ENCODE measurements at regions not wholly inside any gene's neighbourhood (a gene's known extent, or its start where the extent isn't known, plus 50 kb on each side); places are given as distances from the start of the nearest gene placed in this dataset.
"Not testable (repeated sequence)": the region's sequence is repeated elsewhere in the genome, so short reads cannot be mapped to it uniquely, and the experiment has no call there.

GRCh38 chr5:6110441-6111005 lies 267.8 kb downstream of the MED10 start:
- DNase-seq (ENCODE audit: low read depth in 2 of 2), result no peak

DNA sequence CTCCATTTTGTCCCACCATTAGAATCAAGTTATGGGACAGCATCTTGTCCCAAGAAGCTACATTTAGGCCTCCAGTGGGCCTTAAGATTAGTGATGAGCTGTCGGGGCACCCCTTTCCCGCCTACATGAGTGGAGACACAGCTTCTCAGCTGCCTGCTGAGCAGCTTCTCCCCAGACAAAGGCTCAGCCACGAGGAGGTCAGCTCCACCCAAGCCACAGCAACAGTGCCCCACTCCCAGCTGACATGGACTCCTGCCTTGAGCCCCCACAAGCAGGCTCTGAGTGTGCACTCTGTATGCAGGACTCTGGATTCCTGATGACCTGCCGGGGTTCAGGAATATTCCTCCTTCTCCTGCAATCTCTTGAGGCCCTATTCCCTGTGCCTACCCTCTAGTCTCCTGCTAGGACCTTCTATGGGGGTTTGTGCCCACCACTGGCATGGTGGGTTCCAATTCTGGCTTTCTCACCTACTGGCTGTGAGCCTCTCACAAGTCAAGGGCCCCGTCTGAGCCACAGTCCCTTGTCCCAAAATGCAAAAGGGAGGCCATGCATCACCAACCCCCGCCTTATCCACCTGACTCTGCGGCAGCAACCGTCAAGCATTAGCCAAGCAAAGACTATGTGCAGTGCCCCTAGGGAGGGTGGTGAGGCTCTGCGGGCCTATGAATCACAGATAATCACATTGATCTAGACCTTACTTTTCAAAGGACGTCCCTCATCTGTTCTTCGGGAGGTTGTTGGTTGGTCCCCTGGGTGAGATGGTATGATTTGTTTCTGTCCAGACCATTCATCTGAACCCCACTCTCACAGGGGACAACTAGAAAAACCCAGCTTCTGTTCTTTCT lies 269.1 kb downstream of the MED10 start:
- DNase-seq (ENCODE audit: low read depth in 2 of 2), result no peak

- DNase-seq (ENCODE audit: low read depth in 2 of 2), result no peak
Observed at GRCh38 chr5:6108540-6108848, 269.9 kb downstream of the MED10 start.

DNA sequence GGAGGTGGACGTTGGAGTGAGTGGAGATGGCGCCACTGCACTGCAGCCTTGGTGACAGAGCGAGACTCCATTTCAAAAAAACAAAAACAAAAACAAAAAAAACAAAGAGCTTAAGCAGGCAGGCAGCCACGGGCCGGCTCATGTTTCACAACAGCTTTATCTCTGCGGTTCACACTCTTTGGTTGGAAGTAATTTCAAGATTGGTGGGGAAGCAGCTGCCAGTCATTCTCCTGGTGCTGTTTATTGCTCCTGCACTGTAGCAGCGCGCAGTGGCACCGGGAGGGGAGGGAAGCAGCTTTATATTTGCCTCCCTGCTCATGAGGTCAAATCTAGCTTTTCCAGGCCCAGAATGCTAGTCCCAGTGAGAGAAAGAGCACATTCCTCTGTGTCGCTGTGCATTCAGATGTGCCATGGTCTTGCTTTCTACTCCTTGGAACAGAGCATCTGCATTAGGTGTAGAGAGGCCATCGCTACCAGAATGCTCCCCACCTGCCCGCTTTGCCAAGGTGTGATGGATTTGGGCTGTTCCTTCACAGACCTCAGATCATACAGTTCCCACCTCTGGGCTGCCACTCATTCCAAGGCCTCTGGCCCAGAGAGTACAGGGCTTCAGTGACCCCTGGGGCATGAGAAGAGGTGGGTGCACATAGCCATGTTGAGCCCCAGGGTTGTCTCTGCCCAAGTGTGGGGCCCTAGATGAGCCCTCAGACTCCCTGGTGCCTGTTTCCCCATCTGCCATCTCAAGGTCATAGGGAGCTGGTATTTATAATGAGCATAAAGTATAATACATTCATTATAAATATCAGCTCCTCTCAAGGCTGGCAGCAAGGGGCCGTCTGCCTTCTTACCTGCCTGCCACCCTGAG lies 270.4 kb downstream of the MED10 start:
- DNase-seq (ENCODE audit: low read depth in 2 of 2), result no peak

DNA sequence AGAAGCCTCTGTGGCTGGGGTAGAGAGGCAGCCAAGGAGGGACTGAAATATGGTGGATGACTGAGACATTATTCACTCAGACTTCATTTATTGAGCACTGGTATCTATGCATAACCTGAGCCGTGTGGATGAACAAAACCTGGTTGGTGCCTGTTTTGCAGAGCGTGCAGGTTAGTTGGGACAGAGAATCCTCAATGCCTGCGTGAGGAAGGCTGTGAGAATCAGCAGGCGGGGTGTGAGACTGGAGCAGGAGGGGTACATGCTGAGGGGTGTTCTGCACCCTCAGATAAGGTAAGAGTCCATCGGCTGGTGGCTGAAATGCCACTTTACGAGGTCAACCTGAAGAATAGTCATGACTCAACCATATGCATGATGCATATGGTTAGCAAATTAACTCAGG lies 271.6 kb downstream of the MED10 start:
- no peak for DNase-seq (ENCODE audit: low read depth in 2 of 2)

GRCh38 chr5:6105320-6105719 lies 273.0 kb downstream of the MED10 start:
- DNase-seq (ENCODE audit: low read depth in 2 of 2), result no peak

GRCh38 chr5:6096101-6096500 lies 282.2 kb downstream of the MED10 start:
- no peak for DNase-seq (ENCODE audit: low read depth in 2 of 2)

DNA sequence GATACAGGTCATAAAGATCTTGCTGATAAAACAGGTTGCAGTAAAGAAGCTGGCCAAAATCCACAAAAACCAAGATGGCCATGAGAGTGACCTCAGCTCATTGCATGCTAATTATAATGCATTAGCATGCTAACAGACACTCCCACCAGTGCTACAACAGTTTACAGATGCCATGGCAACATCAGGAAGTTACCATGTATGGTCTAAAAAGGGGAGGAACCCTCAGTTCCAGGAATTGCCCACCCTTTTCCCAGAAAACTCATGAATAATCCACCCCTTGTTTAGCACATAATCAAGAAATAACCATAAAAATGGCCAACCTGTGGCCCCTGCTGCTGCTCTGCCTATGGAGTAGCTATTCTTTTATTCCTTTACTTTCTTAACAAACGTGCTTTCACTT lies 284.2 kb downstream of the MED10 start:
- not testable (repeated sequence) for DNase-seq (ENCODE audit: low read depth in 2 of 2)

DNA sequence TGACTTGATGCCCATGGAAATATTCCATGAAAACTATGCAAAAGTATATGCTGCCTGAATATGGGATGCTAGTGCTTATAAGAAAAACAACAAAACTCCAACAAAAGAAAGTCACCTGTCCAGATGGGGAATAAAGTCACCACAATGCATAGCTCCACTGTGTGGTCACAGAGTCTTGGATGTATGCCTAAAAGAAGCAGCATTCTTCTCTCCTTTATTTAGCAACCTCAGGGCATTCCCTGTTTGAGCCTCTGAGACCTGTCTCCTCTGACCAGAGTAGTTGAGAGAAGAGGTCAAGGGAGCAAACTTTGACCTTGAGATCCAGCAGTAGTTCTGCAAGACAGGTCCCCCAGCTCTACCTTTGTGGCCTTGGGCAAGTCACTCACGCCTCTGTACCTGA lies 287.5 kb downstream of the MED10 start:
- no peak for DNase-seq (ENCODE audit: low read depth in 2 of 2)

- DNase-seq (ENCODE audit: low read depth in 2 of 2), result no peak
Observed at GRCh38 chr5:6090079-6090654, 288.2 kb downstream of the MED10 start.

- no peak for DNase-seq (ENCODE audit: low read depth in 2 of 2)
Observed at GRCh38 chr5:6088706-6089105, 289.6 kb downstream of the MED10 start.

- DNase-seq (ENCODE audit: low read depth in 2 of 2), result no peak
Observed at GRCh38 chr5:6087576-6087975, 290.8 kb downstream of the MED10 start.

DNA sequence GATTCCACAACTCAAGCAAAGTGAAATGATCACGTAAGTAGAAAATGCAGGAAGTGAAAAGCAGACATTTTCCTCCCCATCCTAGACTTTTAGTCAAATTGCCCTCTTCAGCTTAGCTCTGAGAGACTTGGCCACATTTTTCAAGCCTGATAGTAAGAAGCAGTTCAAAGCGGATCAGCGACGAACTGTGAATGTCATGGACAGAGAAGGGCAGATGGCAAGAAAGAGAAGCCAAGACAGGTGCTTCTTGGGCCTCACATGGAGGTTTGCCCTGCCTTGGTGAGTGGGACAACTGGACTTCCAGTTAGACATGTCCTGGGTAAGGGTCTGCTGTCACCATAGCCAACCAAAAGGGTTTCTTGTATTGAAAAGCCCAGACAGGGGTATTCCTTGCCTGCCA lies 291.5 kb downstream of the MED10 start:
- DNase-seq (ENCODE audit: low read depth in 2 of 2), result no peak

- DNase-seq (ENCODE audit: low read depth in 2 of 2), result no peak
Observed at GRCh38 chr5:6085341-6085860, 292.9 kb downstream of the MED10 start.

GRCh38 chr5:6084836-6085235 lies 293.5 kb downstream of the MED10 start:
- DNase-seq (ENCODE audit: low read depth in 2 of 2), result no peak

GRCh38 chr5:6084376-6084775 lies 294.0 kb downstream of the MED10 start:
- no peak for DNase-seq (ENCODE audit: low read depth in 2 of 2)

GRCh38 chr5:6083311-6083978 lies 294.9 kb downstream of the MED10 start:
- DNase-seq (ENCODE audit: low read depth in 2 of 2), result no peak

- DNase-seq (ENCODE audit: low read depth in 2 of 2), result no peak
Observed at GRCh38 chr5:6082685-6083084, 295.7 kb downstream of the MED10 start.

DNA sequence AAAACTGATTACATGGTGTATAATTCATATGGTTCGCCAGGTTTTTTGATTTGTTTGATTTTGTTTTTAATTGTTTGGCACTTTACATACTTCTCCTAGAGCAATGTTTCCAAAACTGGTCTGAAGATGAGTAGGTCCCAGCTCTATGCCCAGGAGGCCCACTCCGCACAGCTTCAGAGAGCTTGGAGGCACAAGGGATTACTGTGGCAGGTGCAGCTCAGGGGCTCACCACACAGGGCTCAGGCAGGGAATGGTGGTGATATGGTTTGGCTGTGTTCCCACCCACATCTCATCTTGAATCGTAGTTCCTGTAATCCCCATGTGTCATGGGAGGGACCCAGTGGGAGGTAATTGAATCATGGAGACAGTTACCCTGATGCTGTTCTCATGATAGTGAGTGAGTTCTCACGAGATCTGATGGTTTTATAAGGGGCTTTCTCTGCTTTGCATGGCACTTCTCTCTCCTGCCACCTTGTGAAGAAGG lies 296.6 kb downstream of the MED10 start:
- DNase-seq (ENCODE audit: low read depth in 2 of 2), result no peak

GRCh38 chr5:6080930-6081726 lies 297.2 kb downstream of the MED10 start:
- no peak for DNase-seq (ENCODE audit: low read depth in 2 of 2)

GRCh38 chr5:6080436-6080835 lies 297.9 kb downstream of the MED10 start:
- DNase-seq (ENCODE audit: low read depth in 2 of 2), result no peak

All from stimulated activated CD4-positive, alpha-beta T cell treated with anti-CD3 and anti-CD28 coated beads, Interleukin-4, amount 100 ng/mL, for 48 hours (primary cell).